DOHH2 (cell line): ENCODE measurements at regions not wholly inside any gene's neighbourhood (a gene's known extent, or its start where the extent isn't known, plus 50 kb on each side); places are given as distances from the start of the nearest gene placed in this dataset.

Experiments used
- H3F3A ChIP-seq: fragments of 200-600 bp; sonication (generic), shearing (Covaris generic); 2 replicates; pipeline ENCODE4 v1.6.0; 2016; ENCODE audit warnings: antibody characterized with exemption, mild to moderate bottlenecking; ENCODE audit not compliant: control insufficient read depth, insufficient read depth
- H3K27ac ChIP-seq: fragments of 200-600 bp; sonication (generic); 2 replicates; pipeline ENCODE4 v1.5.1; 2014; ENCODE audit warnings: low read depth, mild to moderate bottlenecking, low read length, moderate library complexity
- H3K27me3 ChIP-seq: fragments of 200-600 bp; sonication (generic); 2 replicates; pipeline ENCODE4 v1.6.1; 2014; ENCODE audit warnings: mild to moderate bottlenecking, low read length, mixed read lengths; ENCODE audit not compliant: control insufficient read depth
- H3K36me3 ChIP-seq: fragments of 200-600 bp; sonication (generic); 2 replicates; pipeline ENCODE4 v1.6.1; 2014; ENCODE audit warnings: mild to moderate bottlenecking, low read length, moderate library complexity, mixed read lengths; ENCODE audit not compliant: control insufficient read depth
- H3K4me1 ChIP-seq: fragments of 200-600 bp; sonication (generic); 2 replicates; pipeline ENCODE4 v1.6.1; 2014; ENCODE audit warnings: mild to moderate bottlenecking, low read length, mixed read lengths; ENCODE audit not compliant: control insufficient read depth
- H3K4me2 ChIP-seq: fragments of 200-600 bp; sonication (generic); 2 replicates; pipeline ENCODE4 v1.6.0; 2014; ENCODE audit warnings: mild to moderate bottlenecking, low read length, moderate library complexity
- H3K4me3 ChIP-seq: fragments of 200-600 bp; sonication (generic); 2 replicates; pipeline ENCODE4 v1.5.1; 2014; ENCODE audit warnings: mild to moderate bottlenecking, low read length, mixed read lengths
- H3K79me2 ChIP-seq: fragments of 200-600 bp; sonication (generic); 2 replicates; pipeline ENCODE4 v1.6.1; 2014; ENCODE audit warnings: mild to moderate bottlenecking, low read length, mixed read lengths; ENCODE audit not compliant: control insufficient read depth
- H3K9me2 ChIP-seq: fragments of 200-600 bp; sonication (generic); replicated peaks from 2 replicates; pipeline ENCODE4 v1.6.1; 2014; ENCODE audit warnings: mild to moderate bottlenecking, low read length, mixed read lengths; ENCODE audit not compliant: control insufficient read depth
- H3K9me3 ChIP-seq: fragments of 200-600 bp; sonication (generic); 2 replicates; pipeline ENCODE4 v1.6.1; 2014; ENCODE audit warnings: antibody characterized with exemption, low read length, mixed read lengths; ENCODE audit not compliant: control insufficient read depth, insufficient read depth
- H4K20me1 ChIP-seq: fragments of 200-600 bp; sonication (generic); 2 replicates; pipeline ENCODE4 v1.6.0; 2014; ENCODE audit warnings: low read depth, mild to moderate bottlenecking, antibody characterized with exemption, low read length, moderate library complexity; ENCODE audit not compliant: control insufficient read depth, insufficient read depth
- EZH2phosphoT487 ChIP-seq: fragments of 200-600 bp; sonication (generic); IDR thresholded peaks from 2 replicates; pipeline ENCODE4 v1.6.1; 2017; ENCODE audit warnings: borderline replicate concordance, mild to moderate bottlenecking, antibody characterized with exemption, low read length, moderate library complexity, mixed read lengths
- TF ChIP-seq, protein P1 (sequence below): fragments of 200-600 bp; sonication (generic); IDR thresholded peaks from one replicate; pipeline ENCODE4 v1.5.1; 2014; ENCODE audit warnings: antibody characterized with exemption, mild to moderate bottlenecking, low read depth, low read length; ENCODE audit not compliant: poor library complexity, severe bottlenecking

DNA sequence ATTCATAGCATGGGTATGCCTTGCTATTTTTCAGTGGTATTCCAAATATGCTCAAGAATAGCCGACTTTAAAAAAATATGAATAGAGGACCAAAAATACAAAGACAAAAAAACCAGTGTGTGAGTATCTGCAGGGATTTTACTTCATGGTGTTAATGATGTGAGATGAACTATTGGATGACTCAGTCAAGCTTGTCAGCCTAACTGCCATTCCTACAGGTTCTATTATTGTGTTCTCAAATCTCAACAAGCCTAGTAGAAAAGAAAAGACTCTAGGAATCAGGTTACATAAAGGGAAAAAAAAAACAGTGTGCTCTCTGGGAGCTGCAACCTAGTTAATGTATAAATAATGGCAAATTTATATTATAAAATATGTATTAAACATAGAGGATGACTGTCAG, 588.4 kb upstream of the BTBD3 start:
- Histone ChIP-seq H3K4me1 (no peaks in the 10 kb centered on the region), H3F3A (no peaks in the 10 kb centered on the region), H4K20me1 (no peaks in the 10 kb centered on the region), H3K36me3 (no peaks in the 10 kb centered on the region), H3K27ac (no peak overlapping the region), H3K27me3 (no peaks in the 10 kb centered on the region), H3K4me3 (no peak overlapping the region), H3K9me2 (no peaks in the 10 kb centered on the region), H3K79me2 (no peaks in the 10 kb centered on the region), H3K4me2 (no peak overlapping the region), H3K9me3 (peaks cover 3% of the 10 kb centered on the region; the same call in 1 of the 2 replicates)
- TF ChIP-seq EZH2phosphoT487 = no peak
- TF ChIP-seq, protein P1, sequence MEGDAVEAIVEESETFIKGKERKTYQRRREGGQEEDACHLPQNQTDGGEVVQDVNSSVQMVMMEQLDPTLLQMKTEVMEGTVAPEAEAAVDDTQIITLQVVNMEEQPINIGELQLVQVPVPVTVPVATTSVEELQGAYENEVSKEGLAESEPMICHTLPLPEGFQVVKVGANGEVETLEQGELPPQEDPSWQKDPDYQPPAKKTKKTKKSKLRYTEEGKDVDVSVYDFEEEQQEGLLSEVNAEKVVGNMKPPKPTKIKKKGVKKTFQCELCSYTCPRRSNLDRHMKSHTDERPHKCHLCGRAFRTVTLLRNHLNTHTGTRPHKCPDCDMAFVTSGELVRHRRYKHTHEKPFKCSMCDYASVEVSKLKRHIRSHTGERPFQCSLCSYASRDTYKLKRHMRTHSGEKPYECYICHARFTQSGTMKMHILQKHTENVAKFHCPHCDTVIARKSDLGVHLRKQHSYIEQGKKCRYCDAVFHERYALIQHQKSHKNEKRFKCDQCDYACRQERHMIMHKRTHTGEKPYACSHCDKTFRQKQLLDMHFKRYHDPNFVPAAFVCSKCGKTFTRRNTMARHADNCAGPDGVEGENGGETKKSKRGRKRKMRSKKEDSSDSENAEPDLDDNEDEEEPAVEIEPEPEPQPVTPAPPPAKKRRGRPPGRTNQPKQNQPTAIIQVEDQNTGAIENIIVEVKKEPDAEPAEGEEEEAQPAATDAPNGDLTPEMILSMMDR = no peak

DNA sequence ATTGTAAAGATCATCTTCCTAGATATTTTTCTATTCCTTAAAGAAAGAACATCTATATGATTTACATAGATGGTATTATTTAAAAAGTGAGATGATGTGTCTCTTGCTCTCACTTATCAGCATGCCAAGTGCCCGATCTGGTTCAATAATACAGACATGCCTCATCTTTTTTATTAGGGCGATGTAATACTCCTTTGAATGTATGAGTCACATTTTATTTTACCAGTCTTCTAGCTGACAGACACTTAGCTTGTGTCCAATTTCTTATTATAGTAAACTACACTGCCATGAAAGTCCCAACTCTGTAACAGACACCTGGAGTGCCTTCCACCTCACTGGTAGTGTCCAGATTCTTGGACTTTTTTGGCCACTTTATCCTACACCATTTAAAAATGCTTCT, 586.6 kb upstream of the BTBD3 start:
- Histone ChIP-seq H3K4me3 (no peak overlapping the region), H3K79me2 (no peaks in the 10 kb centered on the region), H3K27me3 (no peaks in the 10 kb centered on the region), H3K4me2 (no peak overlapping the region), H3K9me2 (no peaks in the 10 kb centered on the region), H3F3A (no peaks in the 10 kb centered on the region), H3K27ac (no peak overlapping the region), H4K20me1 (no peaks in the 10 kb centered on the region), H3K36me3 (no peaks in the 10 kb centered on the region), H3K4me1 (no peaks in the 10 kb centered on the region), H3K9me3 (no peaks in the 10 kb centered on the region)
- no peak for TF ChIP-seq EZH2phosphoT487
- TF ChIP-seq, protein P1 = no peak

DNA sequence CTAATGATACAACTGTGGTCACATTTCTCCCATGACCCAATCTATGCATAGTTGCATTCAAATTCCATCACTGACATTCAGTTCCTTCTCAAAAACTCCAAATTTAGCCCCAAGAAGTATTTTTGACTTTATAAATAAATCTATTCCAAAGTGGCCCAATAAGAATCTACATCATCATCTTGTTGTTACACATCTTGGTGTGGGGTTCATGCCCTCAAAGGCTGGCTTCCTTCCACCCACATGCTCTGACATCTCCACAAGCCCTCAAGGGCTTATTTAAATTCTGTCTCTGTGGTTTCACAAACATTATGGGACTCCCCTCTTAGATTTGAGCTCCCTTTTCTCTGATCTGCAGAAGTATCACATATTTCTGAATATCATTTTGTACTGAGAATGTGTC, 585.3 kb upstream of the BTBD3 start:
- Histone ChIP-seq H3K27me3 (no peaks in the 10 kb centered on the region), H3K9me2 (no peaks in the 10 kb centered on the region), H3K79me2 (no peaks in the 10 kb centered on the region), H3K27ac (no peak overlapping the region), H4K20me1 (no peaks in the 10 kb centered on the region), H3K36me3 (no peaks in the 10 kb centered on the region), H3K4me2 (no peak overlapping the region), H3K4me3 (no peak overlapping the region), H3K4me1 (no peaks in the 10 kb centered on the region), H3F3A (no peaks in the 10 kb centered on the region), H3K9me3 (no peaks in the 10 kb centered on the region)
- TF ChIP-seq, protein P1 = no peak
- no peak for TF ChIP-seq EZH2phosphoT487

DNA sequence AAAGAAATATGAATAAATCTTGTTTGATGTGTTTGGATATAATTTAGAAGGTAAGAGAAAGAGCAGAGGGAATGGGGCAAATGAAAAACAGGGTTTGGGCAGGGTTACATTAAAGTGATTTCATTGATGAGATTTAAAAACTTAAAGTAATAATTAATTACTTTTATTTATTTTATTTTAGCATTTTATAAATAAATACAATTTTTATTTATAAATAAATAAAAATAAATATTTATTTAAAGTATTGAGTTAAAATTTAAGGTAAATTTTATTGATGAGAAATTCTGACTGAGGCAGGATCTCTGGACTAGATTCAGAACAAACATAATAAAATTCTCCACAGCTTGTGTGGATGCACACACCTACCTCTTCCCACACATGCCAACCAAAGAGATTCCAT, 584.1 kb upstream of the BTBD3 start:
- Histone ChIP-seq H3K4me2 (no peak overlapping the region), H3K4me1 (no peaks in the 10 kb centered on the region)

More for the DNA sequence above, 584.1 kb upstream of the BTBD3 start:
- no peak for TF ChIP-seq EZH2phosphoT487
- TF ChIP-seq, protein P1 = no peak
- Histone ChIP-seq H3K36me3 (no peaks in the 10 kb centered on the region), H3K9me3 (no peaks in the 10 kb centered on the region), H3K27me3 (no peaks in the 10 kb centered on the region), H3K9me2 (no peaks in the 10 kb centered on the region), H3K4me3 (no peak overlapping the region), H4K20me1 (no peaks in the 10 kb centered on the region), H3K79me2 (no peaks in the 10 kb centered on the region), H3F3A (no peaks in the 10 kb centered on the region), H3K27ac (no peak overlapping the region)
